BLaER1 treated with 17β-estradiol and CSF1 and Interleukin-3, amounts not matched to agents 10 nM and 100 nM (cell line): ENCODE measurements at regions not wholly inside any gene's neighbourhood (a gene's known extent, or its start where the extent isn't known, plus 50 kb on each side); places are given as distances from the start of the nearest gene placed in this dataset.
A peak's percentile ranks its signal among the peaks of the same experiment; 100 is the strongest.

Source experiments
- H3K27ac ChIP-seq, 11 experiments: shearing (Covaris generic); formaldehyde crosslinking; 2 replicates each; pipeline ENCODE4 v1.8.1; 2022
- H3K27me3 ChIP-seq, 11 experiments: shearing (Covaris generic); formaldehyde crosslinking; 2 replicates each; pipeline ENCODE4 v1.8.1; 2022
- H3K36me3 ChIP-seq, 11 experiments: shearing (Covaris generic); formaldehyde crosslinking; 2 replicates each; pipeline ENCODE4 v1.8.1; 2022
- H3K4me1 ChIP-seq, 10 experiments: shearing (Covaris generic); formaldehyde crosslinking; 2 replicates each; pipeline ENCODE4 v1.8.1; 2022
- H3K4me2 ChIP-seq, 11 experiments: shearing (Covaris generic); formaldehyde crosslinking; 2 replicates each; pipeline ENCODE4 v1.8.1; 2022
- H3K4me3 ChIP-seq, 10 experiments: shearing (Covaris generic); formaldehyde crosslinking; 2 replicates each; pipeline ENCODE4 v1.8.1; 2022
- H3K9ac ChIP-seq, 11 experiments: shearing (Covaris generic); formaldehyde crosslinking; 2 replicates each; pipeline ENCODE4 v1.8.1; 2022
- H3K9me3 ChIP-seq, 11 experiments: shearing (Covaris generic); formaldehyde crosslinking; replicated peaks in 1 of 11; 2 replicates each; pipeline ENCODE4 v1.8.1; 2022
- H4K20me1 ChIP-seq, 11 experiments: shearing (Covaris generic); formaldehyde crosslinking; 2 replicates each; pipeline ENCODE4 v1.8.1; 2022
- Cebpa-rat ChIP-seq, 11 experiments: shearing (Covaris generic); IDR thresholded peaks; 2 replicates each; pipeline ENCODE4 v1.8.1; 2022

DNA sequence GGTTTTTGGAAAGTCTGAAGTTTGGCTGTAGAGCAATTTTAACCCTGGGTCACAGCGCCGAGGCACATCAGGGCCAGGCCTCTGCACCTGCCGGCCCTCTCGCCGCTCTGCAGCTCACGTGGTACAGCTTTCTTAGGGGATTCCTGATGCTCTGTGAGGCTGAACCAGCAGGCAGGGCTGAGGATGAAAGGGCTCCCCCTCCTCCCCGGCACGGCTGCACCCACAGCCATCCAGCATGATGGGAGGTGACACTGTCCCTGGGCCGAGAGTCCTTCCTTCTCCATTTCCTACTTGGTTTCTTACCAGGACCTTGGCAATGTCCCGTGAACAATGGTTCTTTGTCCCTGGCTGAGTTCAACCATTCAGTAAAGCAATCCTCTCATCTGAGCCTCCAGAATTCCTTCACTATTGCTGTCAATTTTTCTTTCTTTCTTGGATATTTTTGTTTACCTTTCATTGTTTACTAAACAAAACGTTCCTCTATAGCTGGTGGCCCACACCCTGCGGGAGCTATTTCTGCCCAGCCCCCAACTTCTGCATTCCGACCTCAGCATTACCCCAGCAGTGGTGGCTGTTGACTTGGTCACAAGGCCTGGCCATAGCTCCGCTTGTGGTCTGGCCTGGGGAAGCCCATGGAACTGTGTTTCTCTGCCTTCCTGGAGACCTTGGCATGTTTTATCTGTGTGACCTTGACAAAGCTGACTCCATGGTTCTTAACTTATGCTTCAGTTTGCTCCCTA is 172.8 kb upstream of the B3GAT1 start:
- no peak for TF ChIP-seq Cebpa-rat (IDR thresholded peaks at IDR 0.05)
- H3K9ac ChIP-seq, result no peak overlapping the region
- peaks cover 0 to 80% (median 0%) of the 10 kb centered on the region in 11 experiments; a peak in 12 of 22 replicates for H4K20me1 ChIP-seq
- H3K27ac ChIP-seq, result no peak overlapping the region
- H3K36me3 ChIP-seq, result no peaks in the 10 kb centered on the region
- H3K4me1 ChIP-seq, result peaks cover 17 to 58% (median 30%) of the 10 kb centered on the region in 10 experiments
- peak overlapping the region in 9 of 11 experiments; percentile 8 to 83 (median 68); a peak in 14 of 22 replicates for H3K4me2 ChIP-seq
- peaks cover 0 to 82% (median 0%) of the 10 kb centered on the region in 11 experiments; a peak in 9 of 22 replicates for H3K27me3 ChIP-seq
- H3K9me3 ChIP-seq, result no peaks in the 10 kb centered on the region
- no peak overlapping the region for H3K4me3 ChIP-seq

DNA sequence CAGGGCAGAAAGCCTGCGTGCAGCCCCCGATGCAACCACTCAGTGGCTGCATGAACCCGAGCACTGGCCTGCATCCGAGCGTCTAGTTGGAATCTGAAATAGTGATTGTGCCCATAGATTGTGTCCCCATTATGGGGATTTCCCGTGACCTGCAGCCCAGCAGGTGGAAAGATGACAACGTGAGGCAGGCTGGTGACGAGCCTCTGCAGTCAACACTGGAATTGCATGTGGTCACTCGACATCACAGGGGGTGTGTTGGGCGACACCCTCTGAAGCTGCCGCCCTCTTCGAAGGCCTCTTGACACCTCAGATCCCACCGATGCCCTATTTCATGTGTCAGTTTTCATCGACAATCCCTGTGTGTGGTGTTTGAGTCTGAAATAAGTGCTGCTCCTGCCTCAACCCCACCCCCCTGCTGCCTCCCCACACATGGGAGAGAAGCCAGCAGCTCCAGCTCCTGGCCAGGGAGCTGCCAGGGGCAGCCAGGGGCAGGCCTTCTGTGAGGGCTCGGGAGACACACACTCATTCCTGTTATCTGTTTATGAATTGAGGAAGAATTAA is 172.0 kb upstream of the B3GAT1 start:
- Histone ChIP-seq H3K9ac (no peak overlapping the region), H3K4me3 (no peak overlapping the region), H3K27ac (no peak overlapping the region), H4K20me1 (peaks cover 0 to 88% (median 0%) of the 10 kb centered on the region in 11 experiments; a peak in 12 of 22 replicates), H3K36me3 (no peaks in the 10 kb centered on the region), H3K4me1 (peaks cover 17 to 58% (median 30%) of the 10 kb centered on the region in 10 experiments), H3K27me3 (peaks cover 0 to 90% (median 0%) of the 10 kb centered on the region in 11 experiments; a peak in 9 of 22 replicates), H3K9me3 (no peaks in the 10 kb centered on the region), H3K4me2 (peak overlapping the region; percentile 56 to 83 (median 68))
- TF ChIP-seq Cebpa-rat (IDR thresholded peaks at IDR 0.05), result no peak

DNA sequence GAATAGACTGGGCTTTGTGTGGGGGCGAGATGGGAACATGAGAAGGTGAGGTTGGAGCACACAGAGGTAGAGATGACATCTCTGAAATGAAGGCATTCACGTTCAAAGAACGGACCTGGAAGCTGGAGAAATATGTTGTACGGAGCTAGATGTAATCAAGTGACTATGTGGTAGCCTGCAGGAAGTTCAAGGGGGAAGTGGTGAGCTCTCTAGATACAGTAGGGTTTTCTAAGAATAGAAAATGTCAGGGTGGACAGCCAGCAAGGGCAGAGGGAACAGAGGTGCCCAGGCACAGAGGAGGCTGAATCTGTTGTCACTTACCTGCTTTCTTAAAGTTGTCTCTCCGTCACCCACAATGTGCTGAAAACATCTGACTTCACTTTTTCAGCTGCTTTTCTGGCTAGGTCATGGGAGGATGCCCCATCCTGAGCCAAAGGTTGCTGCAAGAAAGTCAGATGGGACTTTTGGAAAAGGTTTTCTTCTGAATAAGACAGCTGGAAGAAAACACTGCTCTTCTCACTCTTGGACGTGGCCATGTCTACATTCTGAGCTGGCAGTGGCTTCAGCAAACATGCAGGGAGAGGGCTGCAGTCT is 171.5 kb upstream of the B3GAT1 start:
- peaks cover 0 to 96% (median 0%) of the 10 kb centered on the region in 11 experiments; a peak in 9 of 22 replicates for H3K27me3 ChIP-seq
- no peaks in the 10 kb centered on the region for H3K9me3 ChIP-seq
- peaks cover 0 to 94% (median 0%) of the 10 kb centered on the region in 11 experiments; a peak in 12 of 22 replicates for H4K20me1 ChIP-seq
- no peak overlapping the region for H3K9ac ChIP-seq
- no peak overlapping the region for H3K27ac ChIP-seq
- no peaks in the 10 kb centered on the region for H3K36me3 ChIP-seq
- peak overlapping the region; percentile 56 to 83 (median 68) for H3K4me2 ChIP-seq
- TF ChIP-seq Cebpa-rat (IDR thresholded peaks at IDR 0.05), result no peak
- peaks cover 17 to 58% (median 30%) of the 10 kb centered on the region in 10 experiments for H3K4me1 ChIP-seq
- H3K4me3 ChIP-seq, result no peak overlapping the region

DNA sequence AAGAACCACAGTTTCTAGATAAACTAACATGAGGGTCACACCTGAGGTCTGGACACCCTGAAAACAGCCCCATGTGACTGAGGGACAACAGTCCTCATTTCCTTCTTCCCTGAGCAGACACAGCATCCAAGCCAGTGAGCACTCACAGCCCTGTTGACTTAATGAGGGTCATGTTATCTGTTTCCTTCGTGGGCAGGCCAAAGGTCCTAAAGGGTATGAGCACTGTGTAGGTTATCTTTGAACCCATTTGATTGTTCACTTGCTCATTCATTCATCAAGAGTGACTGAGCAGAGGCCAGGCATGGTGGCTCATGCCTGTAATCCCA is 170.7 kb upstream of the B3GAT1 start:
- peaks cover 0 to 96% (median 0%) of the 10 kb centered on the region in 11 experiments; a peak in 9 of 22 replicates for H3K27me3 ChIP-seq
- no peak overlapping the region for H3K4me3 ChIP-seq
- TF ChIP-seq Cebpa-rat (IDR thresholded peaks at IDR 0.05), result no peak
- no peak overlapping the region for H3K9ac ChIP-seq
- peak overlapping the region; percentile 56 to 83 (median 68) for H3K4me2 ChIP-seq
- peaks cover 17 to 50% (median 30%) of the 10 kb centered on the region in 10 experiments for H3K4me1 ChIP-seq
- no peaks in the 10 kb centered on the region for H3K9me3 ChIP-seq
- no peaks in the 10 kb centered on the region for H3K36me3 ChIP-seq
- peaks cover 0 to 92% (median 0%) of the 10 kb centered on the region in 11 experiments; a peak in 12 of 22 replicates for H4K20me1 ChIP-seq
- no peak overlapping the region for H3K27ac ChIP-seq

DNA sequence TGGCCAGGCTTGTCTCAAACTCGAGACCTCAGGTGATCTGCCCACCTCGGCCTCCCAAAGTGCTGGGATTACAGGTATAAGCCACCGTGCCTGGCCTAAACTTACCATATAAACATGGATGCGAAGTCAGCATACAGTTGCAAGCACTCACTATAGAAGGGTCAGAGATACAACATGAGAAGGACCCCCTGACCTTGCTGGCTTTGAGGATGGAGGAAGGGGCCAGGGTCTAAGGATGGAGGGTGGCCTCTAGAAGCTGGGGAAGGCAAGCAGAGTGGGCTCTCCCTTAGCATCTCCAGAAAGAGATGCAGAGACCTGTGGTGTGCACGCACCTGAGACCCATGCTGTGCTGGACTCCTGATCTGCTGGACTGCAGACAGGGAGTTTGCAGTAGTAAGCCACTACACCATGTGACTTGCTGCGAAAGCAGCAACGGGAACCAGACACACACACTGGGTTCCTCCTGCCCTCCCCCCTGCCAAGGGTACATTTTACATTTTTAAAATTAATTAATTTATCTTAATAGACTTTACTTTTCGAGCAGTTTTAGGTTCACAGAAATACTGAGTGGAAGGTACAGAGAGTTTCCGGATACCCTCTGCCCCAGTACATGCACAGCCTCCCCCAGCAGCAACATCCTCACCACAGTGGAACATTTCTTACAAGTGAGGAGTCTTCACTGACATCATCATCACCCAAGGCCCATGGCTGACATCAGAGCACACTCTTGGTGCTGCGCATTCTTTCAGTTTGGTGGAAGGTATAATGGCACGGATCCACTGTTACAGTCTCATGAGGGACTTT is 170.1 kb upstream of the B3GAT1 start:
- Histone ChIP-seq H3K4me3 (no peak overlapping the region), H3K36me3 (no peaks in the 10 kb centered on the region), H3K9ac (no peak overlapping the region), H3K27ac (no peak overlapping the region), H3K4me1 (peaks cover 17 to 45% (median 29%) of the 10 kb centered on the region in 10 experiments), H4K20me1 (peaks cover 0 to 86% (median 0%) of the 10 kb centered on the region in 11 experiments; a peak in 12 of 22 replicates), H3K27me3 (peaks cover 0 to 96% (median 0%) of the 10 kb centered on the region in 11 experiments; a peak in 10 of 22 replicates), H3K4me2 (peak overlapping the region; percentile 56 to 83 (median 68); a peak in 15 of 22 replicates), H3K9me3 (no peaks in the 10 kb centered on the region)
- no peak for TF ChIP-seq Cebpa-rat (IDR thresholded peaks at IDR 0.05)

DNA sequence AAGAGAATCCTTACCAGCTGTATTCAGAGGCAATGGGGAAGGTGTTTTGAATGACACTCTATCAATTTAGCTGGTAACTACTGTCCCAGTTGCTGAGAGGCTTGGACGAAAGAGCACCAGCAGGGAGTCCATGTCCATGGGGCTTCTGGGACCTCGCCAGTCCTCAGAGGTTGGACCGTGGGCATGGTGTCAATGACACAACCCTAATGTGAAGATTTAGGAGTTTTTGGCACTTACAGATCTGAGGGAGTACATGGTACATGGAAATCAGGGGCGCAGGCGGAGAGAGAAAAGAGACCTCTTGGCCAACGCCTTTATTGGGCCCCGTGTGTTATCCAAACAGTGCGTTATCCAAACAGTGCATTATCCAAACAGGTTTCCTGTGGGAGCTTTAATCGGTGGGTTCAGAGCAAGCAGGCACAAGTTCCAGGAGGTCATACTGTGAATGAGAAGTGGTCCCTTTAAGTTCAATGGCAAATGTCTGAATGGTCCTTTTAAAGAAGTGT is 169.1 kb upstream of the B3GAT1 start:
- peaks cover 0 to 96% (median 0%) of the 10 kb centered on the region in 11 experiments; a peak in 10 of 22 replicates for H3K27me3 ChIP-seq
- peaks cover 17 to 41% (median 29%) of the 10 kb centered on the region in 10 experiments for H3K4me1 ChIP-seq
- H3K4me3 ChIP-seq, result no peak overlapping the region
- H3K9ac ChIP-seq, result no peak overlapping the region
- no peak overlapping the region for H3K27ac ChIP-seq
- no peak for TF ChIP-seq Cebpa-rat (IDR thresholded peaks at IDR 0.05)
- H3K4me2 ChIP-seq, result no peak overlapping the region
- H3K36me3 ChIP-seq, result no peaks in the 10 kb centered on the region
- H4K20me1 ChIP-seq, result peaks cover 0 to 83% (median 0%) of the 10 kb centered on the region in 11 experiments; a peak in 13 of 22 replicates
- no peaks in the 10 kb centered on the region for H3K9me3 ChIP-seq

DNA sequence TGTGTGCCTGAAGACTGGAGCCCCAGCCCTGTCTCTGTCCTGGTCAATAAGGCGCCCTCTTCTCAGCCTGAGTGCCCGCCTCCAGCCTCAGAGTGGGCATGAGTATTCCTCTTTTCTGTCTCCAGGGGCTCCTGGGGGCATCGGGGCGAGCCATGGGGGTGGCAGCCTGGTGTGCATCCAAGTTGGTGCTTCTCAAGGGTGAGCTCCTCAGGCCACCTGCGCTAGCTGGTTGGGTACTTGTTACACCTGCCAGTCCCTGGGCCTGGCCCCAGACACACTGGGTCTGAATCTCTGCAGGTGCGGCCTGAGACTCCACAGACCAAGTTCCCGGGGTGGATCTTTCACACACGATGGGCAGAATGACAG is 168.6 kb upstream of the B3GAT1 start:
- Histone ChIP-seq H3K4me1 (peaks cover 17 to 36% (median 28%) of the 10 kb centered on the region in 10 experiments), H4K20me1 (peaks cover 0 to 78% (median 0%) of the 10 kb centered on the region in 11 experiments; a peak in 13 of 22 replicates), H3K27me3 (peaks cover 0 to 94% (median 0%) of the 10 kb centered on the region in 11 experiments; a peak in 9 of 22 replicates), H3K4me2 (no peak overlapping the region), H3K9me3 (no peaks in the 10 kb centered on the region), H3K9ac (no peak overlapping the region), H3K27ac (no peak overlapping the region), H3K4me3 (no peak overlapping the region), H3K36me3 (no peaks in the 10 kb centered on the region)
- TF ChIP-seq Cebpa-rat (IDR thresholded peaks at IDR 0.05), result no peak
